Uterus (tissue), 3 donors: ENCODE measurements at regions not wholly inside any gene's neighbourhood (a gene's known extent, or its start where the extent isn't known, plus 50 kb on each side); places are given as distances from the start of the nearest gene placed in this dataset.
"Not testable (repeated sequence)": the region's sequence is repeated elsewhere in the genome, so short reads cannot be mapped to it uniquely, and the experiment has no call there.

Experiments
- DNase-seq, 2 donors: peaks; one replicate each; pipeline ENCODE4 v3.0.0-alpha.2; 2019 to 2020
- H3K27ac ChIP-seq, 2 donors: fragments of 200-600 bp; sonication (generic); 1 replicate in 1 of 2; 2 replicates in 1 of 2; pipeline ENCODE4 v1.5.1; 2016 to 2018
- H3K27me3 ChIP-seq, 2 donors: fragments of 200-600 bp; sonication (generic); one replicate each; pipeline ENCODE4 v1.5.1; 2018 to 2019; ENCODE audit warnings: control low read depth in 1 of 2
- H3K36me3 ChIP-seq, 2 donors: fragments of 200-600 bp; sonication (generic); one replicate each; pipeline ENCODE4 v1.5.1; 2019; ENCODE audit warnings: control low read depth in 1 of 2
- H3K4me1 ChIP-seq, 2 donors: fragments of 200-600 bp; sonication (generic); one replicate each; pipeline ENCODE4 v1.5.1; 2018 to 2019; ENCODE audit warnings: control low read depth in 1 of 2
- H3K4me3 ChIP-seq, 2 donors: fragments of 200-600 bp; sonication (generic); 1 replicate in 1 of 2; 2 replicates in 1 of 2; pipeline ENCODE4 v1.5.1; 2018 to 2019; ENCODE audit warnings: mild to moderate bottlenecking in 1 of 2
- H3K9me3 ChIP-seq, 2 donors: fragments of 200-600 bp; sonication (generic); one replicate each; pipeline ENCODE4 v1.5.1; 2019; ENCODE audit warnings: control low read depth in 1 of 2
- POLR2A ChIP-seq, 2 donors: fragments of 450-650 bp; IDR thresholded peaks; one replicate each; pipeline ENCODE4 v1.6.1; 2016; ENCODE audit warnings: antibody characterized with exemption in 2 of 2, mild to moderate bottlenecking in 1 of 2, moderate library complexity in 1 of 2
- intact Hi-C: fragments of 100-400 bp; cut with DNase I; formaldehyde crosslinking; loops from one replicate; pipeline ENCODE4 v1.15.1; 2023; ENCODE audit warnings: low total_unique reads
- TF ChIP-seq, protein P1 (sequence below), 4 experiments: fragments of 200-600 bp in 2 of 4; fragments of 450-650 bp in 2 of 4; sonication (generic) in 2 of 4; IDR thresholded peaks; one replicate each; pipeline ENCODE4 v1.5.1; 2016 to 2019; ENCODE audit warnings: antibody characterized with exemption in 4 of 4, mild to moderate bottlenecking in 2 of 4, moderate library complexity in 1 of 4
- donor health status: DM: yes; HTN: yes; CAD: no.

GRCh38 chr10:35993591-35994515 is 351.8 kb upstream of the FZD8 start:
- Histone ChIP-seq H3K36me3 (no peaks in the 10 kb centered on the region), H3K27ac (no peak overlapping the region), H3K27me3 (no peaks in the 10 kb centered on the region), H3K4me1 (no peaks in the 10 kb centered on the region), H3K9me3 (no peaks in the 10 kb centered on the region), H3K4me3 (no peak overlapping the region)
- TF ChIP-seq, protein P1, sequence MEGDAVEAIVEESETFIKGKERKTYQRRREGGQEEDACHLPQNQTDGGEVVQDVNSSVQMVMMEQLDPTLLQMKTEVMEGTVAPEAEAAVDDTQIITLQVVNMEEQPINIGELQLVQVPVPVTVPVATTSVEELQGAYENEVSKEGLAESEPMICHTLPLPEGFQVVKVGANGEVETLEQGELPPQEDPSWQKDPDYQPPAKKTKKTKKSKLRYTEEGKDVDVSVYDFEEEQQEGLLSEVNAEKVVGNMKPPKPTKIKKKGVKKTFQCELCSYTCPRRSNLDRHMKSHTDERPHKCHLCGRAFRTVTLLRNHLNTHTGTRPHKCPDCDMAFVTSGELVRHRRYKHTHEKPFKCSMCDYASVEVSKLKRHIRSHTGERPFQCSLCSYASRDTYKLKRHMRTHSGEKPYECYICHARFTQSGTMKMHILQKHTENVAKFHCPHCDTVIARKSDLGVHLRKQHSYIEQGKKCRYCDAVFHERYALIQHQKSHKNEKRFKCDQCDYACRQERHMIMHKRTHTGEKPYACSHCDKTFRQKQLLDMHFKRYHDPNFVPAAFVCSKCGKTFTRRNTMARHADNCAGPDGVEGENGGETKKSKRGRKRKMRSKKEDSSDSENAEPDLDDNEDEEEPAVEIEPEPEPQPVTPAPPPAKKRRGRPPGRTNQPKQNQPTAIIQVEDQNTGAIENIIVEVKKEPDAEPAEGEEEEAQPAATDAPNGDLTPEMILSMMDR (IDR thresholded peaks at IDR 0.05): no peak
- TF ChIP-seq POLR2A (IDR thresholded peaks at IDR 0.05): no peak
- DNase-seq: no peak
- intact Hi-C loops: no loop called here

- Histone ChIP-seq H3K9me3 (no peaks in the 10 kb centered on the region), H3K27me3 (no peaks in the 10 kb centered on the region), H3K4me3 (no peak overlapping the region), H3K4me1 (no peaks in the 10 kb centered on the region), H3K36me3 (no peaks in the 10 kb centered on the region), H3K27ac (no peak overlapping the region)
- no peak for DNase-seq
- intact Hi-C loops: no loop called here
- TF ChIP-seq POLR2A (IDR thresholded peaks at IDR 0.05): no peak
- TF ChIP-seq, protein P1 (IDR thresholded peaks at IDR 0.05): no peak
These were observed 350.0 kb upstream of the FZD8 start for GRCh38 chr10:35992107-35992506.

- no peak for DNase-seq
- Histone ChIP-seq H3K4me1 (no peaks in the 10 kb centered on the region), H3K9me3 (no peaks in the 10 kb centered on the region), H3K27me3 (no peaks in the 10 kb centered on the region), H3K4me3 (no peak overlapping the region), H3K36me3 (no peaks in the 10 kb centered on the region), H3K27ac (no peak overlapping the region)
- TF ChIP-seq POLR2A (IDR thresholded peaks at IDR 0.05): no peak
- TF ChIP-seq, protein P1 (IDR thresholded peaks at IDR 0.05): no peak
- intact Hi-C loops: no loop called here
These were observed 344.8 kb upstream of the FZD8 start for GRCh38 chr10:35986756-35987502.

GRCh38 chr10:35979116-35979515 is 337.0 kb upstream of the FZD8 start:
- intact Hi-C loops: no loop called here
- no peak for DNase-seq
- Histone ChIP-seq H3K4me1 (no peaks in the 10 kb centered on the region), H3K4me3 (no peak overlapping the region), H3K36me3 (no peaks in the 10 kb centered on the region), H3K27ac (no peak overlapping the region), H3K9me3 (no peaks in the 10 kb centered on the region), H3K27me3 (peaks cover 0 to 3% of the 10 kb centered on the region in 2 donors)
- TF ChIP-seq, protein P1 (IDR thresholded peaks at IDR 0.05): no peak
- TF ChIP-seq POLR2A (IDR thresholded peaks at IDR 0.05): no peak

DNA sequence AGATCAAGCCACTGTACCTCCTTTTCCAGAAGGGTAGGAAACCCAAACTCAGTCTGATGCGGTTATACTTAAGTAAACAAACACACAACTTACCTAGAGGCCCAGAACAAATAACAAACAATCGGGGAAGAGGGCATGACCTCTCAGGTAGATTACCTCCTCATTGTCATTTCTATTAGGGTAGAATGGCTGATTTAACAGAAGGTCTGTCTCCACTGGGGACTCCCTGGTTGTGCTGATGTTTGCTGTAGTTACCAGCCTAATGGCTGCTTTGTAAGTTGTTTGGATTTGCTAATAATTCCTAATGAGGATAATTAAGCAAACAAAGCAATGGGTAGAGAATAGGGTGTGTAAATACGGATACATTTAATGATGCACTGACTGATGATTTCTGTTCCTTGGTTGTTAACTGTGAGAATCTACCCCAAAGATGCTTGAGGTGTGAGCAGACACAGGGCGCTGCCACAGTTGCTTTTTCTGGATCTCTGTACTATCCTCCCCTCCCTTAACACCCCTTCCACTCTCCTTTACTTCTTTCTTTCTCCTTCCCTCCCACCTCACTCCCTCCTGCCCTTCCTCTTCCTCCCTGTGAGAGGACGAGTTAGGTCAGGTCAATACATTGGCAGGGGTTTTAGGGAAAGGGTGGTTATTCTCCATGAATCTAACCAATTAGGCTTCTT is 332.0 kb upstream of the FZD8 start:
- DNase-seq, intact Hi-C loops, H3K27ac ChIP-seq, H3K27me3 ChIP-seq, H3K36me3 ChIP-seq, H3K4me3 ChIP-seq, H3K9me3 ChIP-seq, H3K4me1 ChIP-seq: not testable (repeated sequence)
